ENCODE measurements at regions not wholly inside any gene's neighbourhood (a gene's known extent, or its start where the extent isn't known, plus 50 kb on each side); places are given as distances from the start of the nearest gene placed in this dataset.

- Histone ChIP-seq H3K27me3 (ENCODE audit: low read length) (no peaks in the 10 kb centered on the region; the same call in 1 of the 2 replicates), H2AFZ (ENCODE audit: low read depth, low read length, severe bottlenecking) (no peak overlapping the region), H4K20me1 (ENCODE audit: low read depth, low read length) (no peaks in the 10 kb centered on the region), H3K4me3 (ENCODE audit: insufficient read depth, low read length, poor library complexity, severe bottlenecking) (no peak overlapping the region), H3K79me2 (ENCODE audit: insufficient read depth, low read length) (no peaks in the 10 kb centered on the region), H3K27ac (ENCODE audit: low read depth, low read length) (no peak overlapping the region), H3F3A (ENCODE audit: insufficient read depth) (no peaks in the 10 kb centered on the region), H3K9me2 (replicated peaks; ENCODE audit: insufficient read depth, low read length) (no peaks in the 10 kb centered on the region), H3K9me3 (ENCODE audit: insufficient read depth, low read length) (no peaks in the 10 kb centered on the region), H3K4me2 (ENCODE audit: low read depth, low read length, poor library complexity, severe bottlenecking) (no peak overlapping the region), H3K36me3 (ENCODE audit: low read length) (no peaks in the 10 kb centered on the region), H3K9ac (ENCODE audit: low read length) (no peak overlapping the region)
- TF ChIP-seq, protein P1, sequence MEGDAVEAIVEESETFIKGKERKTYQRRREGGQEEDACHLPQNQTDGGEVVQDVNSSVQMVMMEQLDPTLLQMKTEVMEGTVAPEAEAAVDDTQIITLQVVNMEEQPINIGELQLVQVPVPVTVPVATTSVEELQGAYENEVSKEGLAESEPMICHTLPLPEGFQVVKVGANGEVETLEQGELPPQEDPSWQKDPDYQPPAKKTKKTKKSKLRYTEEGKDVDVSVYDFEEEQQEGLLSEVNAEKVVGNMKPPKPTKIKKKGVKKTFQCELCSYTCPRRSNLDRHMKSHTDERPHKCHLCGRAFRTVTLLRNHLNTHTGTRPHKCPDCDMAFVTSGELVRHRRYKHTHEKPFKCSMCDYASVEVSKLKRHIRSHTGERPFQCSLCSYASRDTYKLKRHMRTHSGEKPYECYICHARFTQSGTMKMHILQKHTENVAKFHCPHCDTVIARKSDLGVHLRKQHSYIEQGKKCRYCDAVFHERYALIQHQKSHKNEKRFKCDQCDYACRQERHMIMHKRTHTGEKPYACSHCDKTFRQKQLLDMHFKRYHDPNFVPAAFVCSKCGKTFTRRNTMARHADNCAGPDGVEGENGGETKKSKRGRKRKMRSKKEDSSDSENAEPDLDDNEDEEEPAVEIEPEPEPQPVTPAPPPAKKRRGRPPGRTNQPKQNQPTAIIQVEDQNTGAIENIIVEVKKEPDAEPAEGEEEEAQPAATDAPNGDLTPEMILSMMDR (IDR thresholded peaks at IDR 0.05; ENCODE audit: insufficient read depth, low read length, poor library complexity, severe bottlenecking), result no peak
- TF ChIP-seq EZH2phosphoT487 (conservative IDR thresholded peaks at IDR 0.05; ENCODE audit: low read length), result no peak
Observed at GRCh38 chr1:95388031-95388430, 154.0 kb downstream of the RWDD3 start.

- Histone ChIP-seq H3K9me3 (ENCODE audit: insufficient read depth, low read length) (no peaks in the 10 kb centered on the region), H3K9ac (ENCODE audit: low read length) (no peak overlapping the region), H2AFZ (ENCODE audit: low read depth, low read length, severe bottlenecking) (no peak overlapping the region), H3K4me3 (ENCODE audit: insufficient read depth, low read length, poor library complexity, severe bottlenecking) (no peak overlapping the region), H3K27ac (ENCODE audit: low read depth, low read length) (no peak overlapping the region), H3F3A (ENCODE audit: insufficient read depth) (no peaks in the 10 kb centered on the region), H3K4me2 (ENCODE audit: low read depth, low read length, poor library complexity, severe bottlenecking) (no peak overlapping the region), H4K20me1 (ENCODE audit: low read depth, low read length) (no peaks in the 10 kb centered on the region), H3K27me3 (ENCODE audit: low read length) (no peaks in the 10 kb centered on the region), H3K79me2 (ENCODE audit: insufficient read depth, low read length) (no peaks in the 10 kb centered on the region), H3K36me3 (ENCODE audit: low read length) (no peaks in the 10 kb centered on the region), H3K9me2 (replicated peaks; ENCODE audit: insufficient read depth, low read length) (no peaks in the 10 kb centered on the region)
- TF ChIP-seq, protein P1 (IDR thresholded peaks at IDR 0.05; ENCODE audit: insufficient read depth, low read length, poor library complexity, severe bottlenecking), result no peak
- no peak for TF ChIP-seq EZH2phosphoT487 (conservative IDR thresholded peaks at IDR 0.05; ENCODE audit: low read length)
Observed at GRCh38 chr1:95393434-95393833, 159.4 kb downstream of the RWDD3 start.

GRCh38 chr1:95396557-95396956, 162.5 kb downstream of the RWDD3 start:
- Histone ChIP-seq H3K9me2 (replicated peaks; ENCODE audit: insufficient read depth, low read length) (no peaks in the 10 kb centered on the region), H3K79me2 (ENCODE audit: insufficient read depth, low read length) (no peaks in the 10 kb centered on the region), H3K27ac (ENCODE audit: low read depth, low read length) (no peak overlapping the region), H3K36me3 (ENCODE audit: low read length) (no peaks in the 10 kb centered on the region), H3K9me3 (ENCODE audit: insufficient read depth, low read length) (no peaks in the 10 kb centered on the region), H3F3A (ENCODE audit: insufficient read depth) (no peaks in the 10 kb centered on the region), H3K27me3 (ENCODE audit: low read length) (no peaks in the 10 kb centered on the region), H4K20me1 (ENCODE audit: low read depth, low read length) (no peaks in the 10 kb centered on the region), H3K4me2 (ENCODE audit: low read depth, low read length, poor library complexity, severe bottlenecking) (no peak overlapping the region), H3K9ac (ENCODE audit: low read length) (no peak overlapping the region), H2AFZ (ENCODE audit: low read depth, low read length, severe bottlenecking) (no peak overlapping the region), H3K4me3 (ENCODE audit: insufficient read depth, low read length, poor library complexity, severe bottlenecking) (no peak overlapping the region)
- no peak for TF ChIP-seq EZH2phosphoT487 (conservative IDR thresholded peaks at IDR 0.05; ENCODE audit: low read length)
- TF ChIP-seq, protein P1 (IDR thresholded peaks at IDR 0.05; ENCODE audit: insufficient read depth, low read length, poor library complexity, severe bottlenecking), result no peak
